A673 (cell line): ENCODE measurements at regions not wholly inside any gene's neighbourhood (a gene's known extent, or its start where the extent isn't known, plus 50 kb on each side); places are given as distances from the start of the nearest gene placed in this dataset.

Experiments used
- CTCF ChIP-seq: fragments of 300-800, 200-600 bp; sonication (generic); conservative IDR thresholded peaks from 2 replicates; pipeline ENCODE4 v1.5.1; 2017; ENCODE audit warnings: low read depth, mild to moderate bottlenecking, antibody characterized with exemption, low read length, moderate library complexity, mixed read lengths
- EZH2 ChIP-seq: fragments of 200-600 bp; sonication (generic); IDR thresholded peaks from 2 replicates; pipeline ENCODE4 v1.6.1; 2017; ENCODE audit warnings: borderline replicate concordance, low read depth, mild to moderate bottlenecking, mixed read lengths, antibody characterized with exemption, low read length; ENCODE audit not compliant: poor library complexity, severe bottlenecking

GRCh38 chr6:22007469-22007868 lies 289.4 kb downstream of the PRL start:
- TF ChIP-seq CTCF (no peak), EZH2 (no peak)
